AG09309 (cell line): ENCODE measurements at regions not wholly inside any gene's neighbourhood (a gene's known extent, or its start where the extent isn't known, plus 50 kb on each side); places are given as distances from the start of the nearest gene placed in this dataset.

Experiments
- DNase-seq: peaks from one replicate; pipeline ENCODE4 v3.0.0-alpha.2; 2010; ENCODE audit warnings: low read depth
- H3K4me3 ChIP-seq: 2 replicates; pipeline ENCODE4 v1.5.1; 2011; ENCODE audit warnings: mild to moderate bottlenecking, low read depth, low read length, moderate library complexity; ENCODE audit not compliant: control insufficient read depth
- TF ChIP-seq, protein P1 (sequence below): IDR thresholded peaks from 2 replicates; pipeline ENCODE4 v1.5.1; 2011; ENCODE audit warnings: mild to moderate bottlenecking, low read depth, low read length, inconsistent platforms; ENCODE audit not compliant: insufficient read depth, control insufficient read depth; ENCODE audit errors: missing control alignments

DNA sequence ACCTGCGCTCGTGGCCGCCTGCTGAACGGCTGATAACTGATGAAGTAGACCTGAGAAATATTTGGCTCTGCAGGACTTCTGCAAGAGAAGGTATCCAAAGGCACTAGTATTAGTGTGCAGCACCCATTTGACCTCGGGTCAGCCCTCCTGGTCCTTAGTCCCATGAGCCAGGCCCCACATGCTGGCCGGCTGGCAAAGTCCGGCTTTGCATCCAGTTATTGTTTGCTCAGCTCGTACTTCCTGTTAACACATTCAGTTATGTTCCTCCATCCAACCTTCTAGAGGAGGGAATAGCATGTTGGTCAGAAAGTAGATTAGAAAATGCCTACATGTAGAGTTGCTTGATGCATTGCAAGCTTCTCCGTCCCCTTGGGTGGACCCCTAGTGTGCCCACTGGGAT is 385.7 kb upstream of the RGMA start:
- no peak for DNase-seq
- TF ChIP-seq, protein P1, sequence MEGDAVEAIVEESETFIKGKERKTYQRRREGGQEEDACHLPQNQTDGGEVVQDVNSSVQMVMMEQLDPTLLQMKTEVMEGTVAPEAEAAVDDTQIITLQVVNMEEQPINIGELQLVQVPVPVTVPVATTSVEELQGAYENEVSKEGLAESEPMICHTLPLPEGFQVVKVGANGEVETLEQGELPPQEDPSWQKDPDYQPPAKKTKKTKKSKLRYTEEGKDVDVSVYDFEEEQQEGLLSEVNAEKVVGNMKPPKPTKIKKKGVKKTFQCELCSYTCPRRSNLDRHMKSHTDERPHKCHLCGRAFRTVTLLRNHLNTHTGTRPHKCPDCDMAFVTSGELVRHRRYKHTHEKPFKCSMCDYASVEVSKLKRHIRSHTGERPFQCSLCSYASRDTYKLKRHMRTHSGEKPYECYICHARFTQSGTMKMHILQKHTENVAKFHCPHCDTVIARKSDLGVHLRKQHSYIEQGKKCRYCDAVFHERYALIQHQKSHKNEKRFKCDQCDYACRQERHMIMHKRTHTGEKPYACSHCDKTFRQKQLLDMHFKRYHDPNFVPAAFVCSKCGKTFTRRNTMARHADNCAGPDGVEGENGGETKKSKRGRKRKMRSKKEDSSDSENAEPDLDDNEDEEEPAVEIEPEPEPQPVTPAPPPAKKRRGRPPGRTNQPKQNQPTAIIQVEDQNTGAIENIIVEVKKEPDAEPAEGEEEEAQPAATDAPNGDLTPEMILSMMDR, result no peak
- H3K4me3 ChIP-seq, result no peak overlapping the region

DNA sequence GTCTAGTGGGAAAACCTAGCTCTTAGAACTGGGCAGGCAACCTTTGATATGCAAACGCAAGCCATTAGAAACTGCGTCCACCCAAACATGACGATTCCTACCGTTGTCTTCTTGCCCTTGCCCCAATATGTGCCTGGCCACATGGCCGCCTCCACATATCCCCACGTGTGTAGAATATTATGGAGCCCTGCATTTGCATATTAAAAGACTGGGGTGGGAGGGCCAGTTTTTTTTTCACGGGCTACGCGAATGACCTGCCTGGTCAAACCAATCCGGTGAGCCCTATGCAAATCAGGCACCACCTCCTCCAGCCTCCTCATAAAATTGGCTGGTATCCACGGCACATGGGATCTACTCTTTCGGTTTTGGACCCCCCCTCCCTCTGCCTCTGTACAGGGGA is 381.0 kb upstream of the RGMA start:
- H3K4me3 ChIP-seq, result no peak overlapping the region
- TF ChIP-seq, protein P1, result no peak
- no peak for DNase-seq

DNA sequence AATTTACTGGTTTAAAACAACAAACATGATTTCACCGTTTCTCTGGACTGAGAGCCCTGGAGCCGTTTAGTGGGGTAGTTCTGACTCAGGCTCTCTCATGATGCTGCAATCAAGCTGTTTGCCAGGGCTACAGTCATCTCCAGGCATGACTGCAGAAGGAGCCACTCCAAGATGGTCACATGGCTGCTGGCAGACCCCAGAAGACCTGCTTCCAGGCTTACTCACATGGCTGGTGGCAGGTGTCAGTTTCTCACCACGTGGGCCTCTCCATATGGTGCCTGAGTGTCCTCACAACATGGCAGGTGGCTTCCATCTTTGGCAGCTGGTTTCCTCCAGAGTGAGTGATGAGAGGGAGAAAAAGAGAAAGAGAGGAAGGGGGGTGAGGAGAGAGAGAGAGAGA is 378.3 kb upstream of the RGMA start:
- DNase-seq, result no peak
- TF ChIP-seq, protein P1, result no peak
- no peak overlapping the region for H3K4me3 ChIP-seq

DNA sequence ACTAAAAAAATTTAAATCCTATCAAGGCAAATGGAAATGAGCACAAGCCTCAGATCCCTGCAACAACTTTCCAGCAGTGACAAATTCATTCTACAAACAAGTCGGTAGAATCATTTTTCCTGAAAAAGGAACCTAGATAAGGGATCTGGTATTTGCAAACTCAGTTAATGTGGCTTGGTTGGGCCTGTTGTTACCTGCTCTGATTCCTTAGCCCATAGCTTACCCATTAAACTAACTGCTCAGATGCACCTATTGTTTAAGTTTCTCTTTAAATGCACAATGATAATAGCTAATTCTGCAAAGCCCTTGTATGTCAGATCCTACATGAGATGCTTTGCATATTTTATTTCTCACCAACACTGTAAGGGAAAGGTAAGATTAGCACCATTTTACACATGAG is 377.4 kb upstream of the RGMA start:
- TF ChIP-seq, protein P1, result no peak
- DNase-seq, result no peak
- H3K4me3 ChIP-seq, result no peak overlapping the region

DNA sequence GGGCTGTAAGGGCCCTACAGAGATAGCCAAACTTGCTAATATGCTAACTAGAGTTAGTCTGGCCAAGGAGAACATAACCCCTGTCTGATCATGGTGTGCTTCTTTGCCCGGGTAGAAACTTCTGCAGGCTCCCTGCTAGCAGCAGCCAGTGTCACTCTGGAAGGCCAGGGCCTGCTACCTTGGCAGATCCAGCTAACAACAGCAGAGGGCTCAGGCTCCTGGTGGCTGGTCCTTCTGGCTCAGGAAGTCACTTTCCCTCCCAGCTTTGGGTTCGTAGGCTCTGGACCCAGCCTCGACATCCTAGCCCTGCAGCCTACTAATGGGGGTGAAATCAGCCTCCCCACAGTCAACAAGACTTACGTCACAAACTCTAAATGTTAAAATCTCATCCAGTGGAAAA is 373.7 kb upstream of the RGMA start:
- no peak for DNase-seq
- TF ChIP-seq, protein P1, result no peak
- H3K4me3 ChIP-seq, result no peak overlapping the region

DNA sequence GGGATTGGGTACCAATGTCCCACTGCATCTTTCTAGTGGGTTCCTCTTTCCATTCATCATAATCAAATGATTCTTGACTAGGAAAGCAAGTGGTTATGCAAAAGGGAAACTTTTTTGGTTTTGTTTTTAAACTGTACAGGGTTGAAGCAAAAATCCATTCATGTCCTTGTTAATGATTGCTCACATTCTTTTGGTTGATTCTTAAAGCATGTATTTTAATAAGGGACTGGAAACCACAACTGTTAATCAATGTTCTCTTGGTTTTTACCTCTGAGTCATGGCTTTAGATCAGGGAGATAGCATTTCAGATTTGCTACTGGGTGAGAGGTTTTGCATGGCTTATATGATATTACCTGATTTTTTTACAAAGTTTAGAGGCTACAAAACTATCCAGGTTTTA is 371.7 kb upstream of the RGMA start:
- TF ChIP-seq, protein P1, result no peak
- no peak for DNase-seq
- no peak overlapping the region for H3K4me3 ChIP-seq

DNA sequence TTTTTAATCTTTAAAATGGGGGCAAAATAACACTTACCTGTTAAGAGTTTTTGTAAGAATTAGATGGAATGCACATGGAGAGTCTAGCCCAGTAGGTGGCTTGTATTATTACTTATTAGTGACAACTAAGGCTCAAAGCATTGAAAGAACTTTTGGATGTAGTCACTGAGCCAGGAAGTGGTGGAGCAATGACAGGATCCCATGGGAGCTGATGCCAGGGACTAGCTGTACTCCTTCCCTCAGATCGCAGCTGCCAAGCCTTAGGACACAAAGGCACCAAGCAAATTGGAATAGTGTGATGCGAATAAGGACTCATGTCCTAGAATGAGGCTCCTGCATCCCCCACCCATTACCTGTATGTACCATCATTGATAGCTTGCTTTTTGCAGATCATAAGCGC is 370.4 kb upstream of the RGMA start:
- DNase-seq, result no peak
- TF ChIP-seq, protein P1, result no peak
- H3K4me3 ChIP-seq, result no peak overlapping the region
